DMS153 treated with DMSO at 0.1 percent for 48 hours (cell line): ENCODE measurements at regions not wholly inside any gene's neighbourhood (a gene's known extent, or its start where the extent isn't known, plus 50 kb on each side); places are given as distances from the start of the nearest gene placed in this dataset.
A peak's percentile ranks its signal among the peaks of the same experiment; 100 is the strongest.
"Not testable (repeated sequence)": the region's sequence is repeated elsewhere in the genome, so short reads cannot be mapped to it uniquely, and the experiment has no call there.

Experiments used
- DNase-seq: peaks from one replicate; lab custom pipeline; 2025; ENCODE audit not compliant: unreplicated experiment; lab: John Stamatoyannopoulos, UW

GRCh38 chr15:62218841-62219240 is 53.8 kb upstream of the C2CD4B start:
- no peak for DNase-seq

DNA sequence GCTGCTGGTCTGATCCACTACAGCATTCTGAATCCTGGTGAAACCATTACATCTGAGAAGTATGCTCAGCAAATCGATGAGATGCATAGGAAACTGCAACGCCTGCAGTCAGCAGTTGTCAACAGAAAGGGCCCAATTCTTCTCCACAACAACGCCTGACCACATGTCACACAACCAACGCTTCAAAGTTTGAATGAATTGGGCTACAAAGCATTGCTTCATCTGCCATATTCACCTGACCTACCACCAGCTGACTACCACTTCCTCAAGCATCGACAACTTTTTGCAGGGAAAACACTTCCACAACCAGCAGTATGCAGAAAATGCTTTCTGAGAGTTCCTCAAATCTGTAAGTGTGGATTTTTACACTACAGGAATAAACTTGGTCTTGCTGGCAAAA is 54.7 kb upstream of the C2CD4B start:
- no peak for DNase-seq

DNA sequence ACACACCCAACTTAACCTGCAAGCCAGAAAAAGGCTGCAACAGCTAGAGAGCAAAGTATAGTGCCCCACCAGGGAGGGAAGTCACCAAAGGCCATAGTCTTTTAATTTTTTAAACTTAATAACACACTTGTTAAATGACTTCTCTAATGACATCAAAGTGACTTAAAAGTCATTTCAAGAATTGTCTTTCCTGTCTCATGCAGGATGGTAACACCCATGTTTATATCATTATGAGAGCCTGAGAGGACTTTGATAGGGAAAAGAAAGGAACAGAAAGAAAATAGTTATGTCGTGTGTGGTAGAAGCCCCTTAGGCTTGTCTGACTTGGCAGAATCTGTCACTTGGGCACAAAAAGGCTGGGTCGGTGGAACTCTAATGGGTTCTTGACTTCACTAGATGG is 57.9 kb upstream of the C2CD4B start:
- DNase-seq: no peak

DNA sequence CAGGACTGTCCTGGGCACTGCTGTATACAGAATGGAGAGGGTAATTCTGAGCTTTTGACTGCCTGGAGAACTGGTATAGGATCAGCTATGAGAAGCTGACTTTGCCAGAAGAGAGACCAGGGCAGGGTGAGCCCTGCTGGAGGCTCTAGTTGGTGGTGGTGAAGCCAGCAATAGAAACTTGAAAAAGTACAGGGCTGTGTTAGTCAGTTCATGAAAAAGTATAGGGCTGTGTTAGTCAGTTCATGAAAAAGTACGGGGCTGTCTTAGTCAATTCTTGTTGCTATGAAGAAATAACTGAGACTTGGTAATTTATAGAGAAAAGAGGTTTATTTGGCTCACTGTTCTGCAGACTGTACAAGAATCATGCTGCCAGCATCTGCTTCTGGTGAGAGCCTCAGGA is 63.5 kb upstream of the C2CD4B start:
- DNase-seq: no peak

DNA sequence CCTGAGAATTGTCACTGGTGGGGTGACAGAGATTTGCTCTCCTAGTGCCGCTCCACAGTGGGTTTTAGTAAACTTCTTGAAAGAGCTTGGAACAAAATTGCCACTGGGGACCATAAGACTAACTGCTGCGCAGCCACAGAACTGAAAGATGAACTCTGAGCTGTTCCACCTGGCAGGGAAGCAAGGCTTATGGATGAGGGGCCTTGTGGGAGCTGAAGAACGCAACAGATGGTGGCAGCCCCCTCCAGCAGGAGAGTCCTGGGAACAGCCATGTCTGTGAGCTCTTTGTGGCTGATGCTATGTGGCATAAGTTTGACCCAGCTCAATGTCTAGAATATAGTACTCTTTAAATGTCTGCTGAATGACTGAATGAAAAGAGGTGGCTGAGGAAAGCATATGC is 66.8 kb upstream of the C2CD4B start:
- DNase-seq: no peak

GRCh38 chr15:62240121-62241096 is 75.3 kb upstream of the C2CD4B start:
- DNase-seq: no peak

GRCh38 chr15:62241135-62241770 is 76.2 kb upstream of the C2CD4B start:
- DNase-seq: no peak

DNA sequence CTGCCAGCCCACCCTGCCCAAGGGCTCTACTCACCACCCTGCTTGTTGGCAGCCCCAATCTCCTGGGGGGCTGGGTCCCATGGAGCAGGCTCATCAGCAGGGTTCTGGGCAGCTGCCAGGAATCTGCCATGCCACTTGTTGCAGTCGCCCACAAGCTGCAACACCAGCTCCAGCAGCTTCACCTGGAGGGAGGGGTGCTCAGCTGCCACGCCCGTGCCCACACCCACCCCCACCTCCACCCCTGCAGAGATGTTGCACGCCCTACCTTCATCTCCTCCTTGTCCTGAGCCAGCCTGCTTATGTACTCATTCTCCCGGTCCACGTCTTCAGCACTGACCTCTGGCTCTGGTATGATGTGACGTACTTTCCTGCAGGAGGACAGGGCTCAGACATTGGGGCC is 77.9 kb upstream of the C2CD4B start:
- DNase-seq: no peak

DNA sequence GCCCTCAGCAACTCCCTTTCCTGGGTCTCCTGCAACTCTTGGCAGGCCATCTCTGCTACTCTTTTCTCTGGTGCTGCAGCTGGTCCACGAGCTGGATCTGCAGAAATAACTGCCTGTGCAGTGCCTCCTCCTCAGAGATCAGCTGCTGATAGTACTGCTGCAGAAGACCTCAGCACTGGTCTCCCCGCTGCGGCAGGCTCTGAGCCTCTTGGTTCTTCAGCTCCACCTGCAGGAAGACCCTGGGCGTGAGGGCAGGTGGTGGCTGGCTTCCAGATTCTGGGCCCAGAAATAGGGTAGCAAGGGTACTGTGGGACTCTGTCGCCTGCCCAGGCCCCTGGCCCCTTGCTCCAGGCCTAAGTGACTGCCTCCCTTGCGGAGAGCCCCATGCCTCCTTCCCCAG is 79.7 kb upstream of the C2CD4B start:
- DNase-seq: no peak

DNA sequence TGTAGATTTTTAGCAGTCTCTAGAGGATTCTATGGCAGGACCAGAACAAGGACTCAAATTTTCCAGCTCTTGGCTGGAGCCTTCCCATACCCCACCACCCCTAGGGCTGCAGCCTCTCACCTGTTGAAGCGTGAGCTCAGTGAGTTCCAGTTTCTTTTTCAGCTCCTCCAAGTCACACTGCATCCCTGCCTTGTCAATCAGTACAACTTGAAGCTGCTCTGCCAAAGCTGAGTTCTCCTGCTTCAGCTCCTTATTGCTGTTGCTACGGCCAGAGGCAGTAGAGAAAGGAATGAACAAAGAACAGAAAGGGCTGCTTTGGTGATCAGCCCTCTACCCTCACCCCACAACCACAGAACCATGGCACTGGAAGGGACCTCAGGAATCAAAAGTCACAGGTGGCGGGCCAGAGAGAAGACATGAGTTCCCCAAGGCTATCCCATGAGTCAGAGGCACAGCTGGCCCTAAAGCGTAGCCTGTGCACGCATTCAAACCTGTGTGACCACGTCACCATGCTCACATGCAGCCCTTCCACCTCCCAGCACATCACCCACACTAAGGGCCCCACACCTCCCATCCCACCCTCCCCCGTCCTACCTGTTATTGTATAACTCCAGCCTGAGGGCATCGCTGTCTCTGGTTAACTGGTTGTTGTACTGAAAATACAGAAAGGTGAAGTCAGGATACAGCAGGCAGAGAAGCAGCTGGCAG is 83.3 kb upstream of the C2CD4B start:
- DNase-seq: no peak

- DNase-seq: no peak
Observed at GRCh38 chr15:62249501-62249900, 84.4 kb upstream of the C2CD4B start.

DNA sequence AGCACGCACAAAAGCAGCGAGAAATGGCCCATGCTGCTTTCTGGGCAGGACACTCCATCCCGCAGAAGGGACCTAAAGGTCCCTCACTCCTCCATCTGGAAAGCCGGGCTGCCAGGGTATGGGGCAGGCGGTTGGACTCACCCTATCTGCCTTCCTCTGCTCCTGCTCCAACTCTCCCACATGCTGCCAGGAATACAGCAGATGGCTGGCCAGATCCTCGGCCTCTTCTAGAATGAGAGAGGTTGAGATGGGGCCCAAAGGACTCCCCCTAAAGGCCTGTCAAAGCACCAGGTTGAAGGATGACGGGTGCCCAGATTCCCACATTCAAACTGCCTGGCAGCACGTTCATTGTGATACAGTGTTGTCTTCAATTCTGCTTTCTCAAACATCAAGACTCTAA is 85.1 kb upstream of the C2CD4B start:
- no peak for DNase-seq

DNA sequence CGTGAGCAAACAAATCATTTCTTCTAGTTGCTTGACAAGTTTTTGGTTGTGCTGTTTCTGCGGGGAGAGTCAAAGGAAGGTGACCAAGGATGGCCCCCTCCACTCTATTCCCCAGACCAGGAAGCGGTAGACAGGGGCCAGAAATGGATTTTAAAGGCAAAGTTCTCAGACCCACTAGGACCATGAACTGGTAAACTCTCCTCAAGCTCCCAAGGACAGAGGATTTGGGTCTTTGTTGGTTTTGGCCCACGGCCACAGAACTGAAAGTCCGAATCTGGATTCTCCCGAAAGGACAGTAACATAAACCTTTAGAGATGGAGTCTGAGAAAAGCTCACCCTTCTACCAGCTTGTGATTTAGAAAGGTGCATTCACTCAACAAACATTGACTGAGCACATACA is 85.9 kb upstream of the C2CD4B start:
- DNase-seq: no peak

DNA sequence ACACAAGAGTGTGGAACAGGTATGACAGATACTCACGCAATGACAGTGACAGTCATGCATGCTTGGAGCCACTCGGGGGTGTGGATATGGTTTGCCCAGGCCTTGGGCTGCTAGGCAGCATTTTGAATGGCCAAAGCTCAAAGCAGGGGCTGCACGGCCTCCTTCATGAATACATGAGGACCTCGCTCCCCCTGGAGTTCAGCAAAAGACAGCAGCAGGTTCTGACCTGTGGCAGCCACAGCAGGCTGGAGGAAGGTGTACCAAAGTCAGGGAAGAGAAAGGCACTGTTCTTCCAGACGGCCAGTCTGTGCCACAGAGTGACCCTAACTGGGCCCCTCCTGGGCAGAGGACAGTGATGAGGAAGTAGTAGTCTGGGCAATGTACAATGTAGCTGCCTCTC is 88.2 kb upstream of the C2CD4B start:
- no peak for DNase-seq

- peak; percentile 6 for DNase-seq
Observed at GRCh38 chr15:62254137-62254934, 89.3 kb upstream of the C2CD4B start.

GRCh38 chr15:62256430-62256829 is 91.3 kb upstream of the C2CD4B start:
- not testable (repeated sequence) for DNase-seq

DNA sequence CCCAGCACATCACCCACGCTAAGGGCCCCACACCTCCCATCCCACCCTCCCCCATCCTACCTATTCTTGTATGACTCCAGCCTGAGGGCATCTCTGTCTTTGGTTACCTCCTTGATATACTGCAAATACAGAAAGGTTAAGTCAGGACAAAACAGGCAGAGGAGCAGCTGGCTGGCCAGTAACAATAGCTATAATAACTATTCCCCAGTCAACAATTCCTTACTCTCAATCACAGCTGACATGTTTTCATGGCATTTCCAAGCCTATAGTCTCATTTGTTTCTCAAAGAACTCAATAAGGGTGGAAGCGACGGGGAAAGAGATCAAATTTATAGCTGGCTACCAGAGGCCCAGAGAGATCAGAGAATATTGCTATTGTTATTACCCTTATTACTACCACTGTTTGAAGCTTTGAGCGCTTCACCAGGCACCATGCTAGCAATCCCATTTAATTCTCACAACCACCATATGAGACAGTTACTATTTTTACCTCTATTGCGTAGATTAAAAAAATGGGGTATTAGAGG is 93.0 kb upstream of the C2CD4B start:
- no peak for DNase-seq

DNA sequence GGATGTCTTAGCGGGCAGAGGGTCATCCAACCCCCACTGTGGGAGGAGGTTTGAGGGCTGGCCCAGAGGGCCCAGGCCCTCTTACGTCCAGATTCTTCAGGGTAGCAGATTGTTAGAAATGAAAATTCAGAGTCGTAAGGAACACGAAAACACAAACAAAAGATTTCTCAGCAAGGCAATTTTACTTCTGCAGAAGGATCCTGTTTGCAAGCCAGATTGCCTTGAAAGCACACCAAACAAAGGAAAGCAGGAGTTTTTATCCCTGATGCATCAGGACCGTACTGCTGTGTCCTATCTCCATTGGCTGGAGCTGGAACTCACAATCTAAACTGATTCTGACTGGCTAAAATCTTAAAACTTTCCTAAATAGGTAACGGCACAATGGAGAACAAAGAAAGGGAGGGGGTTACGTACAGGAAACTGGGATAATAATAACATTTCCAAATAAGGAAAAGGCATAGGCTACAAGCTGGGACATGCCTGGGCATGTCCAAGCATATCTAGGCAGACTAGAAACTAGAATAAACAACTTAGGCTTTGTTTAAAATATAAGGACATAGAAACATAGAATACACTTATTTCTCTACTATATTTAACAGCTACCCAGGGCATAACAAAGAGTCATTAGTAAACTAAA is 97.3 kb upstream of the C2CD4B start:
- DNase-seq: no peak

GRCh38 chr15:62264196-62264595 is 99.1 kb upstream of the C2CD4B start:
- no peak for DNase-seq

- no peak for DNase-seq
Observed at GRCh38 chr15:62269504-62269903, 104.4 kb upstream of the C2CD4B start.
